ENCODE measurements at regions not wholly inside any gene's neighbourhood (a gene's known extent, or its start where the extent isn't known, plus 50 kb on each side); places are given as distances from the start of the nearest gene placed in this dataset.

DNA sequence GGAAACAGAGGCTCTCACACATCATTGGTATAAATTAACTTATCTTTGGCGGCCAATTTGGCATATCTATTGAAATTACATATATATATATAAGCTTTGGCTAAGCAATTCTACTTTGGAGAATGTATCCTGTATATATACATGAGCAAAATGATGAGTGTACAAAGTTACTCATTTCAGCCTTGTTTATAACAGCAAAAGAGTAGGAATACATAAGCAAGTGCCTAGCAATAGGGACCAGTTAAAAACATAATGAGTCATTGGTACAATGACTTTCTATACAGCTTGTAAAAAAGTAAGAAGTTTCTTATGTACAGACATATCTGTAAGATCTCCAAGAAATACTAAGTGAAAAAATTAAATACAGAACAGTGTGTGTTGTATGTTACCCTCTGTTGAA lies 190.8 kb downstream of the LTN1 start:
- TF ChIP-seq CTCF (conservative IDR thresholded peaks at IDR 0.05 in 1 of 2, IDR thresholded peaks at IDR 0.05 in 1 of 2; ENCODE audit: extremely low read depth in 1 of 2, insufficient read depth in 1 of 2, low read depth in 1 of 2, low read length in 2 of 2) (no peak), EZH2 (IDR thresholded peaks at IDR 0.05; ENCODE audit: borderline replicate concordance, low read length) (no peak)
